ENCODE measurements at regions not wholly inside any gene's neighbourhood (a gene's known extent, or its start where the extent isn't known, plus 50 kb on each side); places are given as distances from the start of the nearest gene placed in this dataset.

GRCh38 chr2:38442643-38443541 lies 65.8 kb upstream of the ATL2 start:
- no peak for DNase-seq (ENCODE audit: low read depth)
- no peak for TF ChIP-seq CTCF (IDR thresholded peaks at IDR 0.05; ENCODE audit: insufficient read depth, low read depth, low read length)
- Histone ChIP-seq H3K36me3 (ENCODE audit: control insufficient read depth, insufficient read depth, low read length) (no peaks in the 10 kb centered on the region), H3K27me3 (ENCODE audit: control insufficient read depth, insufficient read depth, low read length) (peaks cover 22% of the 10 kb centered on the region), H3K4me3 (ENCODE audit: low read depth, low read length) (no peak overlapping the region)
- ChIA-PET POLR2A (no interaction called here), CTCF (interaction anchor here (1.2 kb wide), 1 partner anchor 14 kb away, joined by 3 read pairs; no protein-coding TSS in a partner anchor)

GRCh38 chr2:38441346-38441745 lies 64.3 kb upstream of the ATL2 start:
- Histone ChIP-seq H3K4me3 (ENCODE audit: low read depth, low read length) (no peak overlapping the region), H3K36me3 (ENCODE audit: control insufficient read depth, insufficient read depth, low read length) (no peaks in the 10 kb centered on the region), H3K27me3 (ENCODE audit: control insufficient read depth, insufficient read depth, low read length) (peaks cover 20% of the 10 kb centered on the region)
- DNase-seq (ENCODE audit: low read depth) = no peak
- ChIA-PET POLR2A (no interaction called here), CTCF (no interaction called here)
- no peak for TF ChIP-seq CTCF (IDR thresholded peaks at IDR 0.05; ENCODE audit: insufficient read depth, low read depth, low read length)

GRCh38 chr2:38440655-38441054 lies 63.6 kb upstream of the ATL2 start:
- TF ChIP-seq CTCF (IDR thresholded peaks at IDR 0.05; ENCODE audit: insufficient read depth, low read depth, low read length) = no peak
- peaks cover 20% of the 10 kb centered on the region for H3K27me3 ChIP-seq (ENCODE audit: control insufficient read depth, insufficient read depth, low read length)
- POLR2A ChIA-PET = no interaction called here
- CTCF ChIA-PET = no interaction called here
- H3K36me3 ChIP-seq (ENCODE audit: control insufficient read depth, insufficient read depth, low read length) = no peaks in the 10 kb centered on the region
- no peak overlapping the region for H3K4me3 ChIP-seq (ENCODE audit: low read depth, low read length)
- no peak for DNase-seq (ENCODE audit: low read depth)

- ChIA-PET POLR2A (no interaction called here), CTCF (interaction anchor here (1.6 kb wide), 1 partner anchor 9 kb away, joined by 3 read pairs; no protein-coding TSS in a partner anchor)
- no peak overlapping the region for H3K4me3 ChIP-seq (ENCODE audit: low read depth, low read length)
- no peaks in the 10 kb centered on the region for H3K36me3 ChIP-seq (ENCODE audit: control insufficient read depth, insufficient read depth, low read length)
- TF ChIP-seq CTCF (IDR thresholded peaks at IDR 0.05; ENCODE audit: insufficient read depth, low read depth, low read length) = no peak
- H3K27me3 ChIP-seq (ENCODE audit: control insufficient read depth, insufficient read depth, low read length) = peaks cover 23% of the 10 kb centered on the region
- DNase-seq (ENCODE audit: low read depth) = no peak
These were observed 62.8 kb upstream of the ATL2 start for GRCh38 chr2:38439863-38440262.

- no peak for DNase-seq (ENCODE audit: low read depth)
- peaks cover 23% of the 10 kb centered on the region for H3K27me3 ChIP-seq (ENCODE audit: control insufficient read depth, insufficient read depth, low read length)
- TF ChIP-seq CTCF (IDR thresholded peaks at IDR 0.05; ENCODE audit: insufficient read depth, low read depth, low read length) = no peak
- ChIA-PET CTCF (interaction anchor here (1.6 kb wide), 1 partner anchor 8 kb away, joined by 3 read pairs; no protein-coding TSS in a partner anchor), POLR2A (no interaction called here)
- no peak overlapping the region for H3K4me3 ChIP-seq (ENCODE audit: low read depth, low read length)
- H3K36me3 ChIP-seq (ENCODE audit: control insufficient read depth, insufficient read depth, low read length) = no peaks in the 10 kb centered on the region
These were observed 62.0 kb upstream of the ATL2 start for GRCh38 chr2:38438883-38439612.

All from BJ (cell line).